D721Med (cell line): ENCODE measurements at regions not wholly inside any gene's neighbourhood (a gene's known extent, or its start where the extent isn't known, plus 50 kb on each side); places are given as distances from the start of the nearest gene placed in this dataset.

ENCODE experiments used
- DNase-seq: peaks from one replicate; pipeline ENCODE4 v3.0.0; 2011; ENCODE audit warnings: low spot score; ENCODE audit not compliant: insufficient read length
- FAIRE-seq: peaks from 2 replicates; lab custom pipeline; 2011; peaks lifted over from hg19 to GRCh38; lab: Jason Lieb, UNC
- TF ChIP-seq, protein P1 (sequence below): IDR thresholded peaks from 2 replicates; pipeline ENCODE4 v1.5.1; 2012; ENCODE audit warnings: mild to moderate bottlenecking, control low read depth; ENCODE audit not compliant: insufficient read depth; ENCODE audit errors: missing control alignments

DNA sequence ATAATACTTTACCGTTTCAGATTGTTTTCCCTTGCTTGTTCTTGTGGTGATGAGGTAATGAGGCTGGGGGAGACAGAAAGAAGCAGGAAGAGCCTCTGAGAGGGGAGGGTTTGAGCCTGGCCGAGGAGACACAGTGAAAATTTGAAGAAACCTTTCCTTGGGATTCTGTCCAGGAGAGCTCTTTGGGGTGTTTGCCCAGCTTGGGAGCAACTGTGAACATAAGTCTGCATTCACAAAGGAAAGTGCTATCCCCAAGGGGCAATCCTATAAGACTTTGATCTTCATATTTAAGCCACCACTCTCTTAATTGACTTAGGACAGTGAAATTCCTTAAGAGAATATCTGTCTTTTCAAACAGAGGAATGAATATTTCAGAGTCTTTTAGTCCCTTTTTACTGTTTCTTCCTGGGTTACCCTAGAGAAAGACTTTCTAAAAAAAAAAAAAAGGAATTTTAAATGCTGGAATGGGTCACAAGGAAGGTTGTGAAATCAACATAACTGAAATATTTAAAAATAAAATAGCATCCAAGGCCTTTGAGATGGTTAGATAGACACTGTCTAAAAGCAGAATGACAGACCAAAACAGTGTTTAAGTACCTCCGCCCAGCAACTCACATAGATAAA lies 52.5 kb upstream of the STAM2 start:
- TF ChIP-seq, protein P1, sequence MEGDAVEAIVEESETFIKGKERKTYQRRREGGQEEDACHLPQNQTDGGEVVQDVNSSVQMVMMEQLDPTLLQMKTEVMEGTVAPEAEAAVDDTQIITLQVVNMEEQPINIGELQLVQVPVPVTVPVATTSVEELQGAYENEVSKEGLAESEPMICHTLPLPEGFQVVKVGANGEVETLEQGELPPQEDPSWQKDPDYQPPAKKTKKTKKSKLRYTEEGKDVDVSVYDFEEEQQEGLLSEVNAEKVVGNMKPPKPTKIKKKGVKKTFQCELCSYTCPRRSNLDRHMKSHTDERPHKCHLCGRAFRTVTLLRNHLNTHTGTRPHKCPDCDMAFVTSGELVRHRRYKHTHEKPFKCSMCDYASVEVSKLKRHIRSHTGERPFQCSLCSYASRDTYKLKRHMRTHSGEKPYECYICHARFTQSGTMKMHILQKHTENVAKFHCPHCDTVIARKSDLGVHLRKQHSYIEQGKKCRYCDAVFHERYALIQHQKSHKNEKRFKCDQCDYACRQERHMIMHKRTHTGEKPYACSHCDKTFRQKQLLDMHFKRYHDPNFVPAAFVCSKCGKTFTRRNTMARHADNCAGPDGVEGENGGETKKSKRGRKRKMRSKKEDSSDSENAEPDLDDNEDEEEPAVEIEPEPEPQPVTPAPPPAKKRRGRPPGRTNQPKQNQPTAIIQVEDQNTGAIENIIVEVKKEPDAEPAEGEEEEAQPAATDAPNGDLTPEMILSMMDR = no peak
- no peak for FAIRE-seq
- no peak for DNase-seq

DNA sequence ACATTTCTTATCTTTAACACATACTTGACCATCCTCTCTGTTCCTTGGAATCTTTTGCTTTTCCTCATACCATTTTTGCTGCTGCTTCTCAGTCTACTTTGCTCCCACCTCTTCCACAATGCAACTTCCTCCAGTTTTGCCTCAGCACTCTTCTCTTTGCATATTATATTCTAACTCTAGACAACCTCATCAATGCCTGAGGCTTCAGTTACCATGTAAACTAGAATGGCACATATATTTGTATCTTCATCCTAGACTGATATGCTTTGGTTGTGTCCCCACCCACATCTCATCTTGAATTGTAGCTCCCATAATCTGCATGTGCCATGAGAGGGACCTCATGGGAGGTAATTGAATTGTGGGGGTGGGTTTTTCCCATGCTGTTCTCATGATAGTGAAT lies 55.9 kb upstream of the STAM2 start:
- TF ChIP-seq, protein P1 = no peak
- DNase-seq (no peak), FAIRE-seq (no peak)

DNA sequence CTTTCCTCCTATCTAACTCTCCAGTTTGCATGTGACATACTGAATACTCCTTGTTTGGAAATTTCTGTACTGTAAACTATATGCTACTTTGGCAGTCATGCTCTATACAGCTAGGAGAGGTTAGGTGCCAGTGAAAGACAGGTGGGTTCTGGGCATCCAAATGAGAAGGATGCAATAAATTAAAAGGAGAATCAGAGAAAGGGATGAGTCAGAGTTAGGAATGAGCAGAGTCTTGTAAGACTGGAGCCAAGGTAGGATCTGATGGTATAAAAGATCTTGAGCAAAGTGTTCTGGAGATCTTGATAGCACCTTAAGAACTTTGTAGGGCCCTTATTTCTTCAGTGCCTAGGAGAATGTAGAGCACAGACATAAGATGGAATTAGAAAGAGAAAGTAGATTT lies 58.7 kb upstream of the STAM2 start:
- FAIRE-seq = no peak
- DNase-seq = no peak
- TF ChIP-seq, protein P1 = no peak

DNA sequence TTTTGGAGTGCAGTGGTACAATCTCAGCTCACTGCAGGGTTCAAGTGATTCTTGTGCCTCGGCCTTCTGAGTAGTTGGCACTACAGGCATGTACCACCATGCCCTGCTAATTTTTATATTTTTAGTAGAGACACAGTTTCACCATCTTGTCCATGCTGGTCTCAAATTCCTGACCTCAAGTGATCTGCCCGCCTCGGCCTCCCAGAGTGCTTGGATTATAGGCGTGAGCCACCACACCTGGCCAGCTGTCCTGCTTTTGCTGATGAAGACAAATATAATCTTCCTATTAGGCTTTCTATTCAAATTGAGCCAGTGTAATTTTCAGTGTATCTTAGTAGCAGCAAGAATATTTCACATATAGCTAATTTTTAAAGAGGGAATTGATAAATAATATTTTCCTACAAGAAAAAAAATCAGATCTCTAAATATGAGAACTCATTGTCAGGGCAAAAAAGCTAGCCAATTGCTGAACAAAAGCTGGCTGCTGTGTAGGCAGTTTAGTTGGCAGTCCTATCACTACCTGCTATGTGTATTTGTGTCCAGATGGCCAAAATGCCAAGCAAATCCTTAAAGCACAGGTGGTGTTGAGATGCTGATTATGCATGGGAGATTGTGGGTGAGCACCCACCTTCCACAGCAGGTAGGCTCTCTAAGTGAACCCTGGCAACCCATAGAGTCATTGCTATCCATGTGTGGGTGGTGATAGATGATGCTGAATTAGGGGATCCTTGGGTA lies 60.8 kb upstream of the STAM2 start:
- TF ChIP-seq, protein P1 = no peak
- no peak for FAIRE-seq
- DNase-seq = no peak

DNA sequence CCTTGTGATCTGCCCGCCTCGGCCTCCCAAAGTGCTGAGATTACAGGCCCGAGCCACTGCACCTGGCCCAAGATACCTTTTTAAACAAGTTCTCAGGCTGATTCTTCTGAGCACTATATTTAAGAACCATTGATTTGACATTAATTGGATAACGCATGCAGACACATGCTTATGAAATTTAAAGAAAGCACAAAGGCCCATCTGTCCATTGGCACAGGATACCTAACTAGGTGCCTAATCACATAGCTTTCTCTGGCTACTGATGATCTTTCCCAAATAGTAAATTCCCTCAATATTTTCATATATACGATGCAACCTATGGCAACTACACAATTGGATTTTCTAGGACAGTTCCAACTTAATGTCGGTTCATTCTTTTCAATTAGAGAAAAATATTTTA lies 62.5 kb upstream of the STAM2 start:
- no peak for DNase-seq
- TF ChIP-seq, protein P1 = no peak
- FAIRE-seq = no peak

DNA sequence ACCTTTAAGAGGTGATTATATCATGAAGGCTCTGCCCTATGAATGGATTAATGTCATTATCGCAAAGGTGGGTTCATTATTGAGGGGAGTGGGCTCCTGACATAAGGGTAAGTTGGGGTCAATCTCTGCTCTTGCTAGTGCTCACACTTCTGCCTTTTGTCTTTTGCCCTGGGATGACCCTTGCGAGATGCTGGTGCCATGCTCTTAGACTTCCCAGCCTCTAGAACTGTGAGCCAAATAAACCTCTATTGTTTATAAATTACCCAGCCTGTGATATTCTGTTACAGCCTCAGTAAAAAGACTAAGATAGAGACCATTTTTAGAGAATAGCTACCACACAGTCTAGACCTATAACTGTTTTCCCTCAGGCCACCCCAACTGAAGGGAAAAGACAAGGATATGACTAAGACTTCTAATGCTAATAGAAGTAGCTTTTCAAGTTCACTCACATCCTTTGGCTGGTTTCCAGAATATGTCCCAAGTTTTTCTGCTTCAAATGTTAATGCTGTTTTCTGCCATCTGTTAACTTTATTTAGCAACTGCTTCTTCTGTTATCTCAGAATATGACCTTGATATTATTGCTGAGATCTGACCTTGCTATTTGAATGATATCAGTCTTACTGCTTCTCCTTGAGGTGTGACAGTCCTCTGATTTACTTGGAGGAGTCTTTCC lies 65.1 kb upstream of the STAM2 start:
- FAIRE-seq (no peak), DNase-seq (no peak)
- TF ChIP-seq, protein P1 = no peak
